HepG2 (cell line): ENCODE measurements at regions not wholly inside any gene's neighbourhood (a gene's known extent, or its start where the extent isn't known, plus 50 kb on each side); places are given as distances from the start of the nearest gene placed in this dataset.

Experiments
- AGO1 ChIP-seq: fragments of 200-400 bp; formaldehyde crosslinking; IDR thresholded peaks from 2 replicates; pipeline ENCODE4 v1.6.1; 2017; ENCODE audit warnings: mild to moderate bottlenecking, low read depth, low read length, moderate library complexity; ENCODE audit not compliant: poor library complexity, severe bottlenecking
- AKAP8 ChIP-seq: sonication (generic); formaldehyde crosslinking; IDR thresholded peaks from 2 replicates; pipeline ENCODE4 v1.5.1; 2020; ENCODE audit warnings: mild to moderate bottlenecking, missing genetic modification reagents
- HINFP ChIP-seq: sonication (generic); formaldehyde crosslinking; IDR thresholded peaks from 2 replicates; pipeline ENCODE4 v1.4.0; 2020; ENCODE audit warnings: low read depth, mild to moderate bottlenecking, missing genetic modification reagents
- MATR3 ChIP-seq: sonication (generic); formaldehyde crosslinking; IDR thresholded peaks from 2 replicates; pipeline ENCODE4 v1.4.0; 2020; ENCODE audit warnings: missing genetic modification reagents
- NRL ChIP-seq: sonication (generic); formaldehyde crosslinking; IDR thresholded peaks from 2 replicates; pipeline ENCODE4 v1.5.0; 2020; ENCODE audit warnings: missing genetic modification reagents, mild to moderate bottlenecking, moderate library complexity, borderline replicate concordance
- PAF1 ChIP-seq: IDR thresholded peaks from 2 replicates; pipeline ENCODE4 v1.6.1; 2016; ENCODE audit warnings: missing genetic modification reagents, missing compliant biosample characterization
- PAX8 ChIP-seq: sonication (generic); formaldehyde crosslinking; IDR thresholded peaks from 2 replicates; pipeline ENCODE4 v1.8.0; 2022; ENCODE audit warnings: mild to moderate bottlenecking, missing genetic modification reagents, borderline replicate concordance
- POGZ ChIP-seq: sonication (generic); formaldehyde crosslinking; IDR thresholded peaks from 2 replicates; pipeline ENCODE4 v1.4.0; 2020; ENCODE audit warnings: mild to moderate bottlenecking, missing genetic modification reagents
- RBAK ChIP-seq: sonication (generic); formaldehyde crosslinking; IDR thresholded peaks from 2 replicates; pipeline ENCODE4 v1.5.1; 2020; ENCODE audit warnings: mild to moderate bottlenecking, missing genetic modification reagents
- RFX5 ChIP-seq: IDR thresholded peaks from 2 replicates; pipeline ENCODE4 v1.6.1; 2011; ENCODE audit warnings: low read depth, low read length, improper control_type of control experiment
- RXRA ChIP-seq: sonication (generic); formaldehyde crosslinking; IDR thresholded peaks from 2 replicates; pipeline ENCODE4 v1.5.1; 2020; ENCODE audit warnings: missing genetic modification reagents
- THRA ChIP-seq: sonication (generic); formaldehyde crosslinking; IDR thresholded peaks from 2 replicates; pipeline ENCODE4 v1.4.0; 2020; ENCODE audit warnings: missing genetic modification reagents, borderline replicate concordance
- USF2 ChIP-seq, 2 experiments: sonication (generic) in 1 of 2; formaldehyde crosslinking in 1 of 2; IDR thresholded peaks; 2 replicates each; pipeline versions ENCODE4 v1.5.1 to v1.6.1; 2011 to 2020; ENCODE audit warnings: borderline replicate concordance in 1 of 2, low read depth in 1 of 2, low read length in 1 of 2, mild to moderate bottlenecking in 1 of 2, missing genetic modification reagents in 1 of 2, moderate library complexity in 1 of 2
- ZFP36L2 ChIP-seq: sonication (generic); formaldehyde crosslinking; IDR thresholded peaks from 2 replicates; pipeline ENCODE4 v1.4.0; 2020; ENCODE audit warnings: missing genetic modification reagents
- ZFP82 ChIP-seq: sonication (generic); formaldehyde crosslinking; IDR thresholded peaks from 2 replicates; pipeline ENCODE4 v1.5.1; 2020; ENCODE audit warnings: mild to moderate bottlenecking, missing genetic modification reagents, borderline replicate concordance
- ZFY ChIP-seq: sonication (generic); formaldehyde crosslinking; IDR thresholded peaks from 2 replicates; pipeline ENCODE4 v1.4.0; 2020; ENCODE audit warnings: missing genetic modification reagents
- ZNF276 ChIP-seq: sonication (generic); formaldehyde crosslinking; IDR thresholded peaks from 2 replicates; pipeline ENCODE4 v1.4.0; 2020; ENCODE audit warnings: mild to moderate bottlenecking, low read depth, missing genetic modification reagents
- ZNF292 ChIP-seq: sonication (generic); formaldehyde crosslinking; IDR thresholded peaks from 2 replicates; pipeline ENCODE4 v1.8.1; 2022; ENCODE audit warnings: mild to moderate bottlenecking, low read depth, missing genetic modification reagents, borderline replicate concordance
- ZNF335 ChIP-seq: sonication (generic); formaldehyde crosslinking; IDR thresholded peaks from 2 replicates; pipeline ENCODE4 v1.4.0; 2020; ENCODE audit warnings: missing genetic modification reagents
- ZNF431 ChIP-seq: sonication (generic); formaldehyde crosslinking; IDR thresholded peaks from 2 replicates; pipeline ENCODE4 v1.9.0; 2022; ENCODE audit warnings: missing genetic modification reagents, low read depth, mild to moderate bottlenecking, borderline replicate concordance
- ZNF562 ChIP-seq: sonication (generic); formaldehyde crosslinking; IDR thresholded peaks from 2 replicates; pipeline ENCODE4 v1.8.0; 2022; ENCODE audit warnings: missing genetic modification reagents, borderline replicate concordance
- ZNF782 ChIP-seq: sonication (generic); formaldehyde crosslinking; IDR thresholded peaks from 2 replicates; pipeline ENCODE4 v1.4.0; 2020; ENCODE audit warnings: missing genetic modification reagents, mild to moderate bottlenecking, borderline replicate concordance

GRCh38 chr9:129557192-129558036, 63.5 kb downstream of the C9orf50 start (continued):
- TF ChIP-seq ZNF276 (CRISPR knock-in tag): no peak
- TF ChIP-seq PAX8 (CRISPR knock-in tag): no peak
- peak; percentile 90 for TF ChIP-seq ZFY (CRISPR knock-in tag)
- TF ChIP-seq HINFP (CRISPR knock-in tag): peak; percentile 71; the same call in 1 of the 2 replicates
- peak; percentile 75 for TF ChIP-seq ZNF335
- no peak for TF ChIP-seq ZNF562 (CRISPR knock-in tag)
- TF ChIP-seq POGZ (CRISPR knock-in tag): peak; percentile 84
- no peak for TF ChIP-seq ZNF782 (CRISPR knock-in tag)
- TF ChIP-seq NRL: peak; percentile 94
- peak; percentile 96 for TF ChIP-seq AKAP8 (CRISPR knock-in tag)
- peak; percentile 99 for TF ChIP-seq RXRA (CRISPR knock-in tag)
- TF ChIP-seq AGO1: peak; percentile 28
- TF ChIP-seq RFX5: no peak
- TF ChIP-seq USF2 (IDR thresholded peaks at IDR 0.05; ENCODE audit: low read depth, low read length): no peak
- TF ChIP-seq USF2 (CRISPR knock-in tag; IDR thresholded peaks at IDR 0.05; ENCODE audit: borderline replicate concordance): no peak; the same call in 1 of the 2 replicates
- TF ChIP-seq MATR3 (CRISPR knock-in tag): no peak
- TF ChIP-seq ZNF292 (CRISPR knock-in tag): peak; percentile 26; the same call in 1 of the 2 replicates
- TF ChIP-seq ZFP82 (CRISPR knock-in tag): peak; percentile 96; the same call in 1 of the 2 replicates
- TF ChIP-seq PAF1 (CRISPR knock-in tag): peak; percentile 65; the same call in 1 of the 2 replicates
- peak; percentile 92; the same call in 1 of the 2 replicates for TF ChIP-seq ZNF431 (CRISPR knock-in tag)
- TF ChIP-seq ZFP36L2 (CRISPR knock-in tag): 0 out of 2 replicates have a peak, but pooled peaks have one; percentile 73
- peak; percentile 97 for TF ChIP-seq THRA (CRISPR knock-in tag)
- TF ChIP-seq RBAK (CRISPR knock-in tag): no peak
